IPS DF 4.7 (cell line): ENCODE measurements at regions not wholly inside any gene's neighbourhood (a gene's known extent, or its start where the extent isn't known, plus 50 kb on each side); places are given as distances from the start of the nearest gene placed in this dataset.
"Not testable (repeated sequence)": the region's sequence is repeated elsewhere in the genome, so short reads cannot be mapped to it uniquely, and the experiment has no call there.

Experiments used
- DNase-seq: peaks from one replicate; pipeline ENCODE4 v3.0.0-alpha.2; 2013; ENCODE audit warnings: low spot score; ENCODE audit errors: extremely low read depth

- not testable (repeated sequence) for DNase-seq
Observed at GRCh38 chr5:102154791-102155605, 141.1 kb downstream of the SLCO4C1 start.

GRCh38 chr5:102154291-102154690 is 141.8 kb downstream of the SLCO4C1 start:
- no peak for DNase-seq

GRCh38 chr5:102153003-102153759 is 142.9 kb downstream of the SLCO4C1 start:
- DNase-seq = no peak

- DNase-seq = no peak
Observed at GRCh38 chr5:102139029-102139428, 157.1 kb downstream of the SLCO4C1 start.

- no peak for DNase-seq
Observed at GRCh38 chr5:102138243-102138653, 157.8 kb downstream of the SLCO4C1 start.

GRCh38 chr5:102130890-102131289 is 165.2 kb downstream of the SLCO4C1 start:
- DNase-seq = no peak

- DNase-seq = no peak
Observed at GRCh38 chr5:102130386-102130785, 165.7 kb downstream of the SLCO4C1 start.

GRCh38 chr5:102119252-102119651 is 176.8 kb downstream of the SLCO4C1 start:
- DNase-seq = no peak

- DNase-seq = no peak
Observed at GRCh38 chr5:102115736-102116135, 180.3 kb downstream of the SLCO4C1 start.

GRCh38 chr5:102114525-102115069 is 181.5 kb downstream of the SLCO4C1 start:
- DNase-seq = no peak

GRCh38 chr5:102107865-102108264 is 188.2 kb downstream of the SLCO4C1 start:
- no peak for DNase-seq

GRCh38 chr5:102106599-102106998 is 189.5 kb downstream of the SLCO4C1 start:
- DNase-seq = no peak

- DNase-seq = no peak
Observed at GRCh38 chr5:102099766-102100331, 196.2 kb downstream of the SLCO4C1 start.

GRCh38 chr5:102099083-102099482 is 197.0 kb downstream of the SLCO4C1 start:
- DNase-seq = not testable (repeated sequence)

- DNase-seq = not testable (repeated sequence)
Observed at GRCh38 chr5:102098606-102099005, 197.5 kb downstream of the SLCO4C1 start.

GRCh38 chr5:102090770-102091169 is 205.3 kb downstream of the SLCO4C1 start:
- no peak for DNase-seq

GRCh38 chr5:102089883-102090282 is 206.2 kb downstream of the SLCO4C1 start:
- no peak for DNase-seq

- no peak for DNase-seq
Observed at GRCh38 chr5:102087906-102088305, 208.2 kb downstream of the SLCO4C1 start.

GRCh38 chr5:102080288-102080687 is 215.8 kb downstream of the SLCO4C1 start:
- no peak for DNase-seq

GRCh38 chr5:102077920-102078319 is 218.2 kb downstream of the SLCO4C1 start:
- no peak for DNase-seq

- no peak for DNase-seq
Observed at GRCh38 chr5:102069974-102070373, 226.1 kb downstream of the SLCO4C1 start.

GRCh38 chr5:102068870-102069269 is 227.2 kb downstream of the SLCO4C1 start:
- DNase-seq = no peak
